ACC112 (cell line): ENCODE measurements at regions not wholly inside any gene's neighbourhood (a gene's known extent, or its start where the extent isn't known, plus 50 kb on each side); places are given as distances from the start of the nearest gene placed in this dataset.

Experiments
- H2AFZ ChIP-seq: fragments of 200-600 bp; sonication (generic); one replicate; pipeline ENCODE4 v1.6.0; 2017; ENCODE audit warnings: antibody characterized with exemption, low read length; ENCODE audit not compliant: unreplicated experiment
- H3K27ac ChIP-seq: fragments of 200-600 bp; sonication (generic); 2 replicates; pipeline ENCODE4 v1.5.1; 2014; ENCODE audit warnings: low read depth, mild to moderate bottlenecking, antibody characterized with exemption, low read length, moderate library complexity
- H3K27me3 ChIP-seq: fragments of 200-600 bp; sonication (generic); 2 replicates; pipeline ENCODE4 v1.6.1; 2014; ENCODE audit warnings: mild to moderate bottlenecking, antibody characterized with exemption, low read length, moderate library complexity, mixed read lengths; ENCODE audit not compliant: insufficient read depth
- H3K36me3 ChIP-seq: fragments of 200-600 bp; sonication (generic); 2 replicates; pipeline ENCODE4 v1.6.1; 2016; ENCODE audit warnings: mild to moderate bottlenecking, antibody characterized with exemption, low read length, moderate library complexity, mixed read lengths; ENCODE audit not compliant: insufficient read depth
- H3K4me1 ChIP-seq: fragments of 200-600 bp; sonication (generic); one replicate; pipeline ENCODE4 v1.6.1; 2016; ENCODE audit warnings: low read length, mixed read lengths; ENCODE audit not compliant: insufficient read depth, unreplicated experiment, control insufficient read depth
- H3K4me3 ChIP-seq: fragments of 200-600 bp; sonication (generic); 2 replicates; pipeline ENCODE4 v1.5.1; 2014; ENCODE audit warnings: mild to moderate bottlenecking, low read depth, low read length
- H3K79me2 ChIP-seq: fragments of 200-600 bp; sonication (generic); one replicate; pipeline ENCODE4 v1.6.0; 2016; ENCODE audit warnings: low read length; ENCODE audit not compliant: control insufficient read depth, unreplicated experiment, insufficient read depth

DNA sequence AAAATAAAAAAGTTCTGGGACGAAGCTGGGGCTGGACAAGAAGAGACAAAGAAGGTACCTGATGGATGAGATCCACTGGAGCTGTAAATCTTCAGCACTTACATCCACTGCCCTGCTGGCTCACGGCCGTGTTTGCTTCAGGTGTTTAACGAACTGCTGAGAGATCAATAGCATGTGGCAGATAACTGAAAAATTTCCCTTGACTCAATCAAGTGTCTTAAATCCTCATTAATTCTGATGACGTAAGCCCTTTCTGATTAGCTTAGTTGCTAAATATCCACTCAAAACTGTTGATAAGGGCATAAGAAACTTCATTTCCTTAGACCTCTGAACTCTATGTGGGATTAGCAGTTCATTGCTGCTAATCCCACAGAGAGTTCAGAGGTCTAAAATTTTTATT is 354.2 kb upstream of the HS3ST1 start:
- Histone ChIP-seq H2AFZ (no peak overlapping the region), H3K4me1 (no peaks in the 10 kb centered on the region), H3K27ac (no peak overlapping the region), H3K79me2 (no peaks in the 10 kb centered on the region), H3K27me3 (no peaks in the 10 kb centered on the region), H3K36me3 (no peaks in the 10 kb centered on the region), H3K4me3 (no peak overlapping the region)

DNA sequence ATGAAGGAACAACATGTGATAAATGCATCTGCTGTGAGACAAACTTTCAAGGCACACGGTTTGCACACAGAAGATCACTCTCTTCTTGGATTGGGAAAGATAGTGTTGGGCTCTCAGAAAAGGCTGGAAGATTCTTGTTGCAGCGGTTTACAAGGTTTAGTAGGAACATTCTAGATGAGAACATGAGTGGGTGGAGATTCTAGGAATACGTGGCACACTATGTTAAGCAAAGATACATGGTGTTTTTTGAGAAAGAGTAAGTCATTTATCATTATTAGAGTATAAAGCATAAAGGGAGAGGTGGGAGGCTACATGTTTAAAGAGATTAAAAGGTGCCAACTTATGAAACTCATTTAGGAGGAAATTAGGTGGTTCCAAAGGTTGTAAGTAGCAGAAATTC is 348.8 kb upstream of the HS3ST1 start:
- H3K27ac ChIP-seq, result no peak overlapping the region
- H2AFZ ChIP-seq, result no peak overlapping the region
- no peaks in the 10 kb centered on the region for H3K79me2 ChIP-seq
- no peak overlapping the region for H3K4me3 ChIP-seq
- H3K36me3 ChIP-seq, result no peaks in the 10 kb centered on the region
- H3K27me3 ChIP-seq, result no peaks in the 10 kb centered on the region
- H3K4me1 ChIP-seq, result no peaks in the 10 kb centered on the region

- H3K4me3 ChIP-seq, result no peak overlapping the region
- H3K36me3 ChIP-seq, result no peaks in the 10 kb centered on the region
- H2AFZ ChIP-seq, result no peak overlapping the region
- no peak overlapping the region for H3K27ac ChIP-seq
- H3K79me2 ChIP-seq, result no peaks in the 10 kb centered on the region
- H3K27me3 ChIP-seq, result no peaks in the 10 kb centered on the region
- H3K4me1 ChIP-seq, result no peaks in the 10 kb centered on the region
These were observed 345.7 kb upstream of the HS3ST1 start for GRCh38 chr4:11774346-11774745.

DNA sequence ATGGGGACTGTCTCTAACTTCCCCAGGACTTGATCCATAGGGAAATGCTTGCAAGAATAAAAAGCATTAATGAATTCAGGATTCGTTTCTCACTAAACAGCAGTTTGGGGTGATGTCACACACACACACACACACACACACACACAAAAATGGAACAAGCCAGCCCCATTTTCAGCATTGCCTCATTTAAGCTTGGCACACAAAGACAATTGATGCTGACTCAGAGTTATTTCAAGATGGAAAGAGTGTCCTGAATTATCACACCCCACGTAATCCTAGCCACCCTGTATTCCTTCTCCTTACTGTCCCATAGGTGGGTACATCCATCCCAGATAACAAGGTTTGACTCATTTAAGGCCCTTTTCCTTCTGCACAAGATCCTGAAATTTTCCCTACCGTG is 345.1 kb upstream of the HS3ST1 start:
- H3K4me3 ChIP-seq, result no peak overlapping the region
- H3K36me3 ChIP-seq, result no peaks in the 10 kb centered on the region
- no peaks in the 10 kb centered on the region for H3K4me1 ChIP-seq
- H3K79me2 ChIP-seq, result no peaks in the 10 kb centered on the region
- H3K27me3 ChIP-seq, result no peaks in the 10 kb centered on the region
- no peak overlapping the region for H3K27ac ChIP-seq
- no peak overlapping the region for H2AFZ ChIP-seq

- Histone ChIP-seq H3K4me3 (no peak overlapping the region), H3K27me3 (no peaks in the 10 kb centered on the region), H2AFZ (no peak overlapping the region), H3K4me1 (no peaks in the 10 kb centered on the region), H3K27ac (no peak overlapping the region), H3K36me3 (no peaks in the 10 kb centered on the region), H3K79me2 (no peaks in the 10 kb centered on the region)
These were observed 340.7 kb upstream of the HS3ST1 start for GRCh38 chr4:11769434-11769833.

DNA sequence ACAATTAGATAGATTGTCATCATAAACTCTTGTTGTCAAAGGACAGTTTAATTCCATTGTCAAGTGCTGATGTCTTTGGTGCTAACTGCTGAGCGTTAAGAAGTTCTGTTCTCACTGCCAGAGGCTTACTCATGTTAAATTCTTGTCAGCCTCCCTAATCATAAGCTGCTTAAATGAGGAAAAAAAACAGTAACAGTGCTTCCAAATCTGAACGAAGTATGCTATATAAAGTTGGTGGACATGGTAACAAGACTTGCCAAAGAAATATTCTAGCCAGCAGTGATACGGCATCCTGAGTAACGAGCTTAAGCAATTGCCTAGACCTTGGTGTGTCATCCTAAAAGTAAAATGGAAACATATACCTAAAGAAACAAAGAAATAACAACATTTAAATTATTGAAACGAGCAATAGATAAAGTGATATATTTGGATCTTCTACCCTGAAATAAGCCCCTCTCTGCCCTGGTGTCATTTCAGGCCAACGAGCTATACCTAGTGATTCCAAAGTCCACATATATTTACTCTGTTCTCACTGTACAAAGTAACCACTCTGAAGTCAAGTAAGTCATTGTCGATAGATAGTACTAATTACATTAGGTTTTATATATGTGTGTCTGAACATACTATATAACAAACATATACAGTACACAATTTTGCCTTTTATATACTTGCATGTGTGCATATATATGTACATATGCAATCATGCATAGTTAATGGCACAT is 339.7 kb upstream of the HS3ST1 start:
- no peak overlapping the region for H3K27ac ChIP-seq
- no peak overlapping the region for H3K4me3 ChIP-seq
- no peaks in the 10 kb centered on the region for H3K36me3 ChIP-seq
- no peaks in the 10 kb centered on the region for H3K4me1 ChIP-seq
- H2AFZ ChIP-seq, result no peak overlapping the region
- H3K27me3 ChIP-seq, result no peaks in the 10 kb centered on the region
- H3K79me2 ChIP-seq, result no peaks in the 10 kb centered on the region

DNA sequence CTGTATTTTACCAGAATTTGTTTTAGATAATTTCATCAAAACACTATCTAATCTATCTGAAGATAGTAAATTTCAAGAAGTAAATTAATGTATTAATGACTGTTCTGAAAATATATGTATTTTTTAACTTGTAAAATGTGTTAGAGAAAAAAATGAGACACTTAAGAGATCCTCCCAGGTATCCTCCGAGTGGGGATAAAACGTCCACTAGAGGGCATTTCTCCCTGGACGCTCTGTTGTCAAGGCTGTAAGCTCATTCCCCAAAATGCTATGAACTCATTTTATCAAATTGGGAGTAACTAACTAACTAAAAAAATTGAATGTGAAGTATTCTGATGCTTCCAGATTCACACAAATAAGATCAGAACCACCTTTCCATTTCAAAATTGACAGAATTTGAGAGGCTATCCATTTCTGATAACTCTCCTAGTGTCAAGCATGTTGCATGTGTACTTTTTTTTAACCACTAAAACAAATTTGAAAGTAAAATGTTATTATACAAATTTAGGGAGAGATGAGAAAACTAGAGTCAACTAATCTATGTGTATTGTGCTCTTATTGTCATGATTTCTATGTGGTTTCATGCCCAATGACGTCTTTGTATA is 337.3 kb upstream of the HS3ST1 start:
- no peaks in the 10 kb centered on the region for H3K36me3 ChIP-seq
- no peaks in the 10 kb centered on the region for H3K79me2 ChIP-seq
- H3K27ac ChIP-seq, result no peak overlapping the region
- no peak overlapping the region for H2AFZ ChIP-seq
- H3K4me3 ChIP-seq, result no peak overlapping the region
- no peaks in the 10 kb centered on the region for H3K4me1 ChIP-seq
- no peaks in the 10 kb centered on the region for H3K27me3 ChIP-seq

DNA sequence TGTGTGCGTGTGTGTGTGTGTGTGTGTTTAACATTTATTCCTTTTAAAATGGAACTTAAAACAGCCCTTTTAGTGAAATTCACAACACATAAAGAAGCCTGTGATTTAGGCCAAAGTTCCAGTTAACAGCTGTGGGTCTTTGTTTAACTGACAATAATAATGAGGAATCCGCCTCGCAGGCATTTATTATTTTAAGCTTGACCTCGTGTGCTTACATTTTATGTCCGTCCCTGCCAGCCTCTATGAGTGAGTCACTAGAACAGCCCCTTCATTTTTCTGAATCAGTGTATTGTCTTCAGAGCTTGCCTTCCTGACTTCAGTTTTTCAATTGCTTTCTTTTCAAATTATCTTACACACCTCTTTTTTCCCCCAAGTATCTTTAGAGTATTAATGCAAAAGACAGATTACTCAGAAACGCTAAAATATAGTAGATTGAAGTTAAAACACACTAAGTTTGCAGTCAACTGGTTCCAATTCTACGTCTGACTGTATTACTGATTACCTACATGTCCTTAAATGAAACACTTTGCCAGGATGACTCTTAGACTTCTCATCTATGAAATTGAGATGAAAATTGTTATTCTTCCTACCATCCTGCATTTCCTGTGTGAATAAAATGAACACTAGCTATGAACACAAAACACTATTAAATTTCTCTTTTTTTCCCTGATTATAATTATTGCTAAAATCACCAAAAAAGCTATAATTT is 319.6 kb upstream of the HS3ST1 start:
- Histone ChIP-seq H3K4me1 (peaks cover 14% of the 10 kb centered on the region), H3K79me2 (no peaks in the 10 kb centered on the region), H2AFZ (peak overlapping the region; percentile 70), H3K36me3 (no peaks in the 10 kb centered on the region), H3K4me3 (peak overlapping the region; percentile 56; the same call in 1 of the 2 replicates), H3K27ac (peak overlapping the region; percentile 49), H3K27me3 (no peaks in the 10 kb centered on the region)

- H2AFZ ChIP-seq, result no peak overlapping the region
- H3K36me3 ChIP-seq, result no peaks in the 10 kb centered on the region
- no peak overlapping the region for H3K27ac ChIP-seq
- H3K4me3 ChIP-seq, result no peak overlapping the region
- H3K79me2 ChIP-seq, result no peaks in the 10 kb centered on the region
- H3K27me3 ChIP-seq, result no peaks in the 10 kb centered on the region
- H3K4me1 ChIP-seq, result peaks cover 19% of the 10 kb centered on the region
These were observed 318.0 kb upstream of the HS3ST1 start for GRCh38 chr4:11746734-11747133.

DNA sequence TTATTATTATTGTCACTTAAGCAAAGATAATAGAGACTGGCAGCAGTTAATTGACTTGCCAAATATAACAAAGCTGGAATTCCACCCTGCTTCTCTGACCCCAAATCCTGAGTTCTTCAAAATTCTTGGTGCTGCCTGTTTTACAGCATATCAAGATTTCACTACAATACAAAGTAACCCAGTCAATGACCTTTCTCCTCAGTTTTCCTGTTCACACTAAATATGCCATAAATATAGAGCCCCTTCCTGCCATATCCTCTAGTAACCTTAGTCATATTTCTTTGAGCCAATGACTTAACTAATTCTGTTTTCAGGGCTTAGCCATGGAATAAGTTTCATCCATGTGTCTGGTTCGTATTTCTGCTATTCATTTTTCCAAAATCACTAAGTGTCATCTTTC is 315.3 kb upstream of the HS3ST1 start:
- no peaks in the 10 kb centered on the region for H3K27me3 ChIP-seq
- H3K36me3 ChIP-seq, result no peaks in the 10 kb centered on the region
- no peak overlapping the region for H3K27ac ChIP-seq
- H3K4me3 ChIP-seq, result no peak overlapping the region
- H3K79me2 ChIP-seq, result no peaks in the 10 kb centered on the region
- no peak overlapping the region for H2AFZ ChIP-seq
- peaks cover 30% of the 10 kb centered on the region for H3K4me1 ChIP-seq

GRCh38 chr4:11743236-11743635 is 314.5 kb upstream of the HS3ST1 start:
- Histone ChIP-seq H3K27me3 (no peaks in the 10 kb centered on the region), H2AFZ (no peak overlapping the region), H3K4me3 (no peak overlapping the region; the same call in 1 of the 2 replicates), H3K27ac (no peak overlapping the region), H3K79me2 (no peaks in the 10 kb centered on the region), H3K4me1 (peaks cover 30% of the 10 kb centered on the region), H3K36me3 (no peaks in the 10 kb centered on the region)
